Uterus (tissue), 3 donors: ENCODE measurements at regions not wholly inside any gene's neighbourhood (a gene's known extent, or its start where the extent isn't known, plus 50 kb on each side); places are given as distances from the start of the nearest gene placed in this dataset.

Experiments used
- DNase-seq, 2 donors: peaks; one replicate each; pipeline ENCODE4 v3.0.0-alpha.2; 2019 to 2020
- H3K27ac ChIP-seq, 2 donors: fragments of 200-600 bp; sonication (generic); 1 replicate in 1 of 2; 2 replicates in 1 of 2; pipeline ENCODE4 v1.5.1; 2016 to 2018
- H3K27me3 ChIP-seq, 2 donors: fragments of 200-600 bp; sonication (generic); one replicate each; pipeline ENCODE4 v1.5.1; 2018 to 2019; ENCODE audit warnings: control low read depth in 1 of 2
- H3K36me3 ChIP-seq, 2 donors: fragments of 200-600 bp; sonication (generic); one replicate each; pipeline ENCODE4 v1.5.1; 2019; ENCODE audit warnings: control low read depth in 1 of 2
- H3K4me1 ChIP-seq, 2 donors: fragments of 200-600 bp; sonication (generic); one replicate each; pipeline ENCODE4 v1.5.1; 2018 to 2019; ENCODE audit warnings: control low read depth in 1 of 2
- H3K4me3 ChIP-seq, 2 donors: fragments of 200-600 bp; sonication (generic); 1 replicate in 1 of 2; 2 replicates in 1 of 2; pipeline ENCODE4 v1.5.1; 2018 to 2019; ENCODE audit warnings: mild to moderate bottlenecking in 1 of 2
- H3K9me3 ChIP-seq, 2 donors: fragments of 200-600 bp; sonication (generic); one replicate each; pipeline ENCODE4 v1.5.1; 2019; ENCODE audit warnings: control low read depth in 1 of 2
- CTCF ChIP-seq, 4 experiments: fragments of 200-600 bp in 2 of 4; fragments of 450-650 bp in 2 of 4; sonication (generic) in 2 of 4; IDR thresholded peaks; one replicate each; pipeline ENCODE4 v1.5.1; 2016 to 2019; ENCODE audit warnings: antibody characterized with exemption in 4 of 4, mild to moderate bottlenecking in 2 of 4, moderate library complexity in 1 of 4
- POLR2A ChIP-seq, 2 donors: fragments of 450-650 bp; IDR thresholded peaks; one replicate each; pipeline ENCODE4 v1.6.1; 2016; ENCODE audit warnings: antibody characterized with exemption in 2 of 2, mild to moderate bottlenecking in 1 of 2, moderate library complexity in 1 of 2
- intact Hi-C: fragments of 100-400 bp; cut with DNase I; formaldehyde crosslinking; loops from one replicate; pipeline ENCODE4 v1.15.1; 2023; ENCODE audit warnings: low total_unique reads
- donor health status: DM: yes; HTN: yes; CAD: no.

- Histone ChIP-seq H3K4me1 (no peaks in the 10 kb centered on the region), H3K27me3 (no peaks in the 10 kb centered on the region), H3K27ac (no peak overlapping the region), H3K9me3 (no peaks in the 10 kb centered on the region), H3K36me3 (no peaks in the 10 kb centered on the region), H3K4me3 (no peak overlapping the region)
- no peak for DNase-seq
- TF ChIP-seq CTCF (IDR thresholded peaks at IDR 0.05) (no peak), POLR2A (IDR thresholded peaks at IDR 0.05) (no peak)
- intact Hi-C loops = no loop called here
Observed at GRCh38 chr3:144770281-144770680, 798.7 kb downstream of the DIPK2A start.

- intact Hi-C loops = no loop called here
- Histone ChIP-seq H3K4me1 (no peaks in the 10 kb centered on the region), H3K27ac (no peak overlapping the region), H3K9me3 (no peaks in the 10 kb centered on the region), H3K4me3 (no peak overlapping the region), H3K36me3 (no peaks in the 10 kb centered on the region), H3K27me3 (no peaks in the 10 kb centered on the region)
- DNase-seq = no peak
- peak in 1 of 4 experiments; percentile 12 for TF ChIP-seq CTCF (IDR thresholded peaks at IDR 0.05)
- no peak for TF ChIP-seq POLR2A (IDR thresholded peaks at IDR 0.05)
Observed at GRCh38 chr3:144770915-144771351, 799.3 kb downstream of the DIPK2A start.

- TF ChIP-seq CTCF (IDR thresholded peaks at IDR 0.05) (no peak), POLR2A (IDR thresholded peaks at IDR 0.05) (no peak)
- DNase-seq = no peak
- Histone ChIP-seq H3K4me1 (no peaks in the 10 kb centered on the region), H3K27me3 (no peaks in the 10 kb centered on the region), H3K9me3 (no peaks in the 10 kb centered on the region), H3K27ac (no peak overlapping the region), H3K4me3 (no peak overlapping the region), H3K36me3 (no peaks in the 10 kb centered on the region)
- intact Hi-C loops = no loop called here
Observed at GRCh38 chr3:144771381-144771870, 799.8 kb downstream of the DIPK2A start.

GRCh38 chr3:144772372-144772771 is 800.7 kb downstream of the DIPK2A start:
- no peak overlapping the region for H3K27ac ChIP-seq
- DNase-seq = no peak
- H3K4me1 ChIP-seq = no peaks in the 10 kb centered on the region
- no peaks in the 10 kb centered on the region for H3K36me3 ChIP-seq
- intact Hi-C loops = no loop called here
- no peak overlapping the region for H3K4me3 ChIP-seq
- no peaks in the 10 kb centered on the region for H3K27me3 ChIP-seq
- H3K9me3 ChIP-seq = no peaks in the 10 kb centered on the region
- no peak for TF ChIP-seq POLR2A (IDR thresholded peaks at IDR 0.05)
- TF ChIP-seq CTCF (IDR thresholded peaks at IDR 0.05) = no peak

- TF ChIP-seq POLR2A (IDR thresholded peaks at IDR 0.05) = no peak
- TF ChIP-seq CTCF (IDR thresholded peaks at IDR 0.05) = no peak
- no peaks in the 10 kb centered on the region for H3K4me1 ChIP-seq
- H3K27me3 ChIP-seq = no peaks in the 10 kb centered on the region
- no peak overlapping the region for H3K27ac ChIP-seq
- intact Hi-C loops = no loop called here
- H3K9me3 ChIP-seq = no peaks in the 10 kb centered on the region
- H3K36me3 ChIP-seq = no peaks in the 10 kb centered on the region
- no peak overlapping the region for H3K4me3 ChIP-seq
- no peak for DNase-seq
Observed at GRCh38 chr3:144773350-144773749, 801.7 kb downstream of the DIPK2A start.
